HFFc6 (cell line): ENCODE measurements at regions not wholly inside any gene's neighbourhood (a gene's known extent, or its start where the extent isn't known, plus 50 kb on each side); places are given as distances from the start of the nearest gene placed in this dataset.

Experiments
- DNase-seq: peaks from one replicate; pipeline ENCODE4 v3.0.0-alpha.2; 2018
- H3K27ac Mint-ChIP-seq: 2 replicates; pipeline ENCODE4 v1.8.0; 2020; ENCODE audit warnings: mild to moderate bottlenecking, mixed read lengths
- H3K27me3 Mint-ChIP-seq: 2 replicates; pipeline ENCODE4 v1.8.0; 2021; ENCODE audit warnings: mild to moderate bottlenecking, moderate library complexity, mixed read lengths; ENCODE audit not compliant: insufficient read depth
- H3K36me3 Mint-ChIP-seq: 2 replicates; pipeline ENCODE4 v1.8.0; 2021; ENCODE audit warnings: low read depth, mixed read lengths
- H3K4me1 Mint-ChIP-seq: 2 replicates; pipeline ENCODE4 v1.8.0; 2020; ENCODE audit warnings: low read depth, mixed read lengths
- H3K4me3 Mint-ChIP-seq: 2 replicates; pipeline ENCODE4 v1.8.0; 2020; ENCODE audit warnings: mild to moderate bottlenecking, moderate library complexity, mixed read lengths
- H3K9me3 Mint-ChIP-seq: 2 replicates; pipeline ENCODE4 v1.8.0; 2020; ENCODE audit warnings: mild to moderate bottlenecking, mixed read lengths
- CTCF ChIP-seq: fragments of 200-600 bp; sonication (generic); IDR thresholded peaks from 2 replicates; pipeline ENCODE4 v1.5.0; 2021; ENCODE audit warnings: antibody characterized with exemption, mild to moderate bottlenecking

- no peak overlapping the region for H3K27ac Mint-ChIP-seq
- TF ChIP-seq CTCF = no peak
- no peaks in the 10 kb centered on the region for H3K27me3 Mint-ChIP-seq
- peaks cover under 1% of the 10 kb centered on the region; the same call in 1 of the 2 replicates for H3K9me3 Mint-ChIP-seq
- H3K36me3 Mint-ChIP-seq = peaks cover 1% of the 10 kb centered on the region; the same call in 1 of the 2 replicates
- no peak for DNase-seq
- H3K4me3 Mint-ChIP-seq = no peak overlapping the region
- H3K4me1 Mint-ChIP-seq = no peaks in the 10 kb centered on the region
Measured at GRCh38 chr5:123783421-123783820, 271.4 kb downstream of the CSNK1G3 start.

GRCh38 chr5:123778641-123779040 lies 266.7 kb downstream of the CSNK1G3 start:
- TF ChIP-seq CTCF = no peak
- Mint-ChIP-seq H3K4me3 (no peak overlapping the region), H3K27me3 (no peaks in the 10 kb centered on the region), H3K27ac (no peak overlapping the region), H3K9me3 (no peaks in the 10 kb centered on the region), H3K4me1 (peaks cover 12% of the 10 kb centered on the region), H3K36me3 (no peaks in the 10 kb centered on the region)
- no peak for DNase-seq

DNA sequence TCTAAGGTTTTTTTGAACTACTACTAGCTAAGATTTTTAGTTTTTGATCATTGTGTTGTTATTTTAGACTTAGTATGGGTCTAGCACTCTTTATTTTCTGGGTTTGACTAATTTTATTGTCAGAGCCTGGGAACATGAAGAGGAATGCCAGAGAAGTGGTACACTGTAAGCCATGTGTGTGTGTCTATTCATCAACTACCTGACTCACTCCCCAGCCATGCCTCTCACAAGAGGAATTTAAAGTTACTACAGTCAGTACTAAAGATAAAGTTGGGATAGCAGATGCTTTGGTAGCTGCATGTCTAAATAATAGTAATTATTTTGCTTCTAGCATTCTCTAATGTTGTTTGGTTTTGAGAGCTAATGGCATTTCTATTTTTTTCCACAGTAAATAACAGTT lies 264.8 kb downstream of the CSNK1G3 start:
- H3K9me3 Mint-ChIP-seq = peaks cover 8% of the 10 kb centered on the region; the same call in 1 of the 2 replicates
- H3K36me3 Mint-ChIP-seq = peaks cover 5% of the 10 kb centered on the region; the same call in 1 of the 2 replicates
- H3K27me3 Mint-ChIP-seq = no peaks in the 10 kb centered on the region
- no peak for TF ChIP-seq CTCF
- DNase-seq = peak; percentile 82
- peak overlapping the region; percentile 16 for H3K27ac Mint-ChIP-seq
- peaks cover 18% of the 10 kb centered on the region for H3K4me1 Mint-ChIP-seq
- no peak overlapping the region for H3K4me3 Mint-ChIP-seq

DNA sequence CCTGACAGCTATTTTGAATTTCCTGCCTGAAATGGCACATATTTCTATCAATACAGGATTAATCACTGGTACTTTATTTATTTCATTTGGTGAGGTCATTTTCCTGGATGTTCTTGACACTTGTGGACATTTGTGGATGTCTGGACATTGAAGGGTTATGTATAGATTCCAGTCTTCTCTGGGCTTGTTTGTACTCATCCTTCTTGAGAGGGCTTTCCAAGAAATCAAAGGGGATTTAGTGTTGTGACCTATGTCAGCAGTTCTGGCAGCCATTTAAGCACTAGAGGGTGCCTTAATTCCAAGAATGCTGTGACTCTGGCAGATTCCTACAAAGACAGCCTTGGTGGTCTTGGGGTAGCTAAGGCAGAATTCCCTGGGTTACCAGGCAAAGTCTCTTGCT lies 259.7 kb downstream of the CSNK1G3 start:
- H3K9me3 Mint-ChIP-seq = peaks cover 15% of the 10 kb centered on the region; the same call in 1 of the 2 replicates
- no peak for TF ChIP-seq CTCF
- no peak overlapping the region for H3K4me3 Mint-ChIP-seq
- peaks cover 11% of the 10 kb centered on the region for H3K4me1 Mint-ChIP-seq
- H3K27me3 Mint-ChIP-seq = no peaks in the 10 kb centered on the region
- peaks cover 14% of the 10 kb centered on the region for H3K36me3 Mint-ChIP-seq
- no peak for DNase-seq
- no peak overlapping the region for H3K27ac Mint-ChIP-seq

DNA sequence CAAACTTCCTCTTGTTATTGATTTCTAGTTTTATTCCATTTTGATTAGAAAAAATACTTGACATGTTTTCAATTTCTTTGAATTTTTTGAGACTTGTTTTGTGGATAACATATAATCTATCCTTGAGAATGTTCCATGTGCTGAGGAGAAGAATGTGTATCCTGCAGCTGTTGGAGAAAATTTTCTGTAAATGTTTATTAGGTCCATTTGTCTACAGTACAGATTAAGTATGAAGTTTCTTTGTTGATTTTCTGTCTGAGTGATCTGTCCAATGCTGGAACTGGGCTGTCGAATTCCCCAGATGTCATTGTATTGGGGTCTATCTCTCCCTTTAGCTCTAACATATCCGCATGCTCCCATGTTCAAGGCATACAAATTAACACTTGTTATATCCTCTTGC lies 251.2 kb downstream of the CSNK1G3 start:
- Mint-ChIP-seq H3K27me3 (no peaks in the 10 kb centered on the region), H3K27ac (no peak overlapping the region), H3K4me1 (no peaks in the 10 kb centered on the region), H3K4me3 (no peak overlapping the region), H3K36me3 (no peaks in the 10 kb centered on the region), H3K9me3 (peaks cover 10% of the 10 kb centered on the region)
- no peak for DNase-seq
- TF ChIP-seq CTCF = no peak

GRCh38 chr5:123756816-123757215 lies 244.8 kb downstream of the CSNK1G3 start:
- H3K4me1 Mint-ChIP-seq = peaks cover 53% of the 10 kb centered on the region
- no peak for DNase-seq
- H3K27ac Mint-ChIP-seq = peak overlapping the region; percentile 81
- 0 out of 2 replicates have a peak overlapping the region, but pooled peaks have one; percentile 65 for H3K4me3 Mint-ChIP-seq
- H3K36me3 Mint-ChIP-seq = no peaks in the 10 kb centered on the region
- peaks cover 10% of the 10 kb centered on the region for H3K9me3 Mint-ChIP-seq
- no peak for TF ChIP-seq CTCF
- 0 out of 2 replicates have a peak, but pooled peaks cover 2% of the 10 kb centered on the region for H3K27me3 Mint-ChIP-seq
